ENCODE measurements at regions not wholly inside any gene's neighbourhood (a gene's known extent, or its start where the extent isn't known, plus 50 kb on each side); places are given as distances from the start of the nearest gene placed in this dataset.

DNA sequence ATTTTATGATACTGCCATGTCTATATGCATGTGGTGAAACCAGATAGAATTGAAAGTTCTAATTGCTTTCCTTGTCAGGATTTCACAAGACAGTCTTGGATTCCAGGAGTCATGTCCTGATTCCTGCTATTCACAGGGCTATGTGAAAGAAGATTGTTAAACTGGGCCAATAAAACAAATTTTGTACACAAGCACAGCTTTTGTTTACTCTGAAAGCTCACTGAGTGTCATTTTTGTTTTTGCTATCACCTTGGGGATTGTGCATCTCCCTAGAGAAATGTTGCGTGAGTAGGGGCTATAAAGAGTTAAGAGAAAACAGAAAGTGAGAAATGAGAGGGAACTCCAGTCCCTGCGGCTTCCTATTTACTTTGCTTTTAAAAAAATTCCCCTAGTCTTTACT lies 627.5 kb downstream of the PKHD1 start:
- Mint-ChIP-seq H3K27ac (no peak overlapping the region), H3K27me3 (no peaks in the 10 kb centered on the region), H3K9me3 (no peaks in the 10 kb centered on the region)

DNA sequence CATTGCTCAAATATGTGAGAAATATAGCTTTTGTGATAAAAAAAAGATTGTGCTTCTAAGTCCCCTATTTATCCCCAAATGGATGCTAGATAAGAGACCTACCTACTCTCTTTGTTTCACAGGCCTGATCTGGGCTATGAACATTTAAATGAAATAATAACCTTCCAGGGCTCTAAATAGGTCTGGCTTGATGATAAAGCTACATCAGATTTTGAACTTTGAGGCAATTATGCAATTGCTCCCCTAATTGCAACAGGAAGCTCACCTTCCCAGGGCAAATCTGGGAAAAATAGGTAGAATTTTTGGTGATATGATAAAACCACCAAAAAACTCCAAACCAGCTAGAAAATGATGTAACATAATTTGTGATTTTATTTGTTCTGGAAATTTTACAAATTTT lies 624.5 kb downstream of the PKHD1 start:
- Mint-ChIP-seq H3K27ac (no peak overlapping the region), H3K9me3 (no peaks in the 10 kb centered on the region), H3K4me3 (no peak overlapping the region), H3K27me3 (no peaks in the 10 kb centered on the region), H3K36me3 (ENCODE audit: low read depth) (no peaks in the 10 kb centered on the region), H3K4me1 (no peaks in the 10 kb centered on the region)
- ChIA-PET POLR2A (no interaction called here), CTCF (no interaction called here)
- intact Hi-C loops (cut with micrococcal nuclease), result no loop called here
- no peak for DNase-seq
- TF ChIP-seq, protein P1, sequence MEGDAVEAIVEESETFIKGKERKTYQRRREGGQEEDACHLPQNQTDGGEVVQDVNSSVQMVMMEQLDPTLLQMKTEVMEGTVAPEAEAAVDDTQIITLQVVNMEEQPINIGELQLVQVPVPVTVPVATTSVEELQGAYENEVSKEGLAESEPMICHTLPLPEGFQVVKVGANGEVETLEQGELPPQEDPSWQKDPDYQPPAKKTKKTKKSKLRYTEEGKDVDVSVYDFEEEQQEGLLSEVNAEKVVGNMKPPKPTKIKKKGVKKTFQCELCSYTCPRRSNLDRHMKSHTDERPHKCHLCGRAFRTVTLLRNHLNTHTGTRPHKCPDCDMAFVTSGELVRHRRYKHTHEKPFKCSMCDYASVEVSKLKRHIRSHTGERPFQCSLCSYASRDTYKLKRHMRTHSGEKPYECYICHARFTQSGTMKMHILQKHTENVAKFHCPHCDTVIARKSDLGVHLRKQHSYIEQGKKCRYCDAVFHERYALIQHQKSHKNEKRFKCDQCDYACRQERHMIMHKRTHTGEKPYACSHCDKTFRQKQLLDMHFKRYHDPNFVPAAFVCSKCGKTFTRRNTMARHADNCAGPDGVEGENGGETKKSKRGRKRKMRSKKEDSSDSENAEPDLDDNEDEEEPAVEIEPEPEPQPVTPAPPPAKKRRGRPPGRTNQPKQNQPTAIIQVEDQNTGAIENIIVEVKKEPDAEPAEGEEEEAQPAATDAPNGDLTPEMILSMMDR (IDR thresholded peaks at IDR 0.05), result no peak
- no peak for ATAC-seq (ENCODE audit: low read depth)

More for the DNA sequence above, 627.5 kb downstream of the PKHD1 start:
- intact Hi-C loops (cut with micrococcal nuclease), result no loop called here
- TF ChIP-seq, protein P1 (IDR thresholded peaks at IDR 0.05), result no peak
- Mint-ChIP-seq H3K36me3 (ENCODE audit: low read depth) (no peaks in the 10 kb centered on the region), H3K4me3 (no peak overlapping the region), H3K4me1 (no peaks in the 10 kb centered on the region)
- no peak for DNase-seq
- POLR2A ChIA-PET, result no interaction called here
- no peak for ATAC-seq (ENCODE audit: low read depth)
- CTCF ChIA-PET, result no interaction called here

DNA sequence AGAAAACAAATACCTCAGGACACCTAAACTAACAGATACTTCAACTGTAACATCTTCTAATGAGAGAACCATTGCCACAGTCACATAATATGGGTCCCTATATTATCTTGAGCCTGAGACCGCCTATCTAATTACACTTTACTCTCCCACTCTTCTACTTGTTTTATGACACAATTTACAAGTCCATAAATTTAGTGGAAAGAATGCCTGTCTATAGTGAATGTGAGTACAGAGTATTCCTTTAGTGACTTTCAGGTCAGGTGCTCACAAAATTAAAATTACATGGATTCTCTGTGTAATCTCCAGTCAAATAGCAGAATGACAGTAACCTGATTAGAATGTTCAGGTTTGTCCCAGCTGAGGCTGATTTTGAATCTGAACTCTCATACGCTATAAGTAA lies 624.1 kb downstream of the PKHD1 start:
- no peak overlapping the region for H3K27ac Mint-ChIP-seq
- H3K36me3 Mint-ChIP-seq (ENCODE audit: low read depth), result no peaks in the 10 kb centered on the region
- H3K4me1 Mint-ChIP-seq, result no peaks in the 10 kb centered on the region
- H3K27me3 Mint-ChIP-seq, result no peaks in the 10 kb centered on the region
- no peak overlapping the region for H3K4me3 Mint-ChIP-seq
- TF ChIP-seq, protein P1 (IDR thresholded peaks at IDR 0.05), result no peak
- no peaks in the 10 kb centered on the region for H3K9me3 Mint-ChIP-seq
- no peak for DNase-seq
- POLR2A ChIA-PET, result no interaction called here
- CTCF ChIA-PET, result no interaction called here
- intact Hi-C loops (cut with micrococcal nuclease), result no loop called here
- no peak for ATAC-seq (ENCODE audit: low read depth)

DNA sequence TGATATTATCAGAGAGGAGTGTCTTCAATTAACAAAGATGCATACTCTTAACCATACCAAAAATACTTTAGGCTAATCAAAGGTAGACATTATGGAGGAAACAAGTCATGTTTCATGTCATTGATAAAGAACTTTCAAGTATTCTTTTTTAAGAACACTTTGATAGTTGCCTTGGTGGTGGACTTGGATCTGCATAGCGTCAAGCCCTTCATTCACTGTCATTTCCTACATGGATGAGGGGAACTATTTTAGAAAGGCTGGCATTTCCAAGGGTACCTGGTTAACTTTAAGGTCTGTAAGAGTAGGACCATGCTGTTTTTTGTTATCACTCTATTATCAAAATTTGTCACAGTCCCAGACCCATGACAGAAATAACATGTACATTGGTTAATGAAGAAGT lies 622.5 kb downstream of the PKHD1 start:
- intact Hi-C loops (cut with micrococcal nuclease), result no loop called here
- Mint-ChIP-seq H3K9me3 (peaks cover 2% of the 10 kb centered on the region), H3K27me3 (no peaks in the 10 kb centered on the region), H3K4me3 (no peak overlapping the region), H3K27ac (no peak overlapping the region), H3K36me3 (ENCODE audit: low read depth) (no peaks in the 10 kb centered on the region), H3K4me1 (no peaks in the 10 kb centered on the region)
- ChIA-PET CTCF (no interaction called here), POLR2A (no interaction called here)
- no peak for DNase-seq
- ATAC-seq (ENCODE audit: low read depth), result no peak
- TF ChIP-seq, protein P1 (IDR thresholded peaks at IDR 0.05), result no peak

DNA sequence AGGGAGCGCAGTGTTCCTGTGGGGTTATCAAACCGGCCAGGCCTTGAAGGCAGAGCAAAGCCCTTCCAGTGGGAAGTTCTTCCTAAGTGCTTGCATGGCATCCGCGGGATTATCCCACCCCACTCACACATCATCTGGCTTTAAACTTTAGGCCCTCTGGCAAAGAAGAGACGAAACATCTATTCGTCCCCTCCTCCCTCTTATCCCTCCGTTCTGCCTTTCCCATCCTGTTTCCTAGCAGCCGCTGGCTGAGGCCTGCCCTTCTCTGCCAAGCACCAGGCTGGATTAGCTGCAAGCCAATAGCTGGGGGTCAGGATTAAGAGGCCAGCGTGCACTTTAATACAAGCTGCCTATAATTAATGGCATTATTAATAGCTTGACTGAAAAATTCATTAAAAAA lies 621.0 kb downstream of the PKHD1 start:
- no peak for DNase-seq
- H3K4me1 Mint-ChIP-seq, result no peaks in the 10 kb centered on the region
- no peak for ATAC-seq (ENCODE audit: low read depth)
- peaks cover 2% of the 10 kb centered on the region for H3K9me3 Mint-ChIP-seq
- intact Hi-C loops (cut with micrococcal nuclease), result no loop called here
- TF ChIP-seq, protein P1 (IDR thresholded peaks at IDR 0.05), result no peak
- ChIA-PET CTCF (no interaction called here), POLR2A (no interaction called here)
- no peak overlapping the region for H3K27ac Mint-ChIP-seq
- H3K36me3 Mint-ChIP-seq (ENCODE audit: low read depth), result no peaks in the 10 kb centered on the region
- H3K4me3 Mint-ChIP-seq, result no peak overlapping the region
- no peaks in the 10 kb centered on the region for H3K27me3 Mint-ChIP-seq
